GM18951 (cell line): ENCODE measurements at regions not wholly inside any gene's neighbourhood (a gene's known extent, or its start where the extent isn't known, plus 50 kb on each side); places are given as distances from the start of the nearest gene placed in this dataset.
"Not testable (repeated sequence)": the region's sequence is repeated elsewhere in the genome, so short reads cannot be mapped to it uniquely, and the experiment has no call there.

Experiments used
- POLR2A ChIP-seq: IDR thresholded peaks from 4 replicates; pipeline ENCODE4 v1.6.1; 2011; ENCODE audit warnings: mild to moderate bottlenecking; ENCODE audit not compliant: insufficient read length, insufficient read depth; ENCODE audit errors: extremely low read depth
- in situ Hi-C: fragments of 300-500 bp; cut with MboI; formaldehyde crosslinking; loops from one replicate; pipeline ENCODE4 v1.12.0; 2022; ENCODE audit warnings: low sequenced_read_pairs, mixed read lengths, inconsistent platforms; ENCODE audit not compliant: unreplicated experiment

DNA sequence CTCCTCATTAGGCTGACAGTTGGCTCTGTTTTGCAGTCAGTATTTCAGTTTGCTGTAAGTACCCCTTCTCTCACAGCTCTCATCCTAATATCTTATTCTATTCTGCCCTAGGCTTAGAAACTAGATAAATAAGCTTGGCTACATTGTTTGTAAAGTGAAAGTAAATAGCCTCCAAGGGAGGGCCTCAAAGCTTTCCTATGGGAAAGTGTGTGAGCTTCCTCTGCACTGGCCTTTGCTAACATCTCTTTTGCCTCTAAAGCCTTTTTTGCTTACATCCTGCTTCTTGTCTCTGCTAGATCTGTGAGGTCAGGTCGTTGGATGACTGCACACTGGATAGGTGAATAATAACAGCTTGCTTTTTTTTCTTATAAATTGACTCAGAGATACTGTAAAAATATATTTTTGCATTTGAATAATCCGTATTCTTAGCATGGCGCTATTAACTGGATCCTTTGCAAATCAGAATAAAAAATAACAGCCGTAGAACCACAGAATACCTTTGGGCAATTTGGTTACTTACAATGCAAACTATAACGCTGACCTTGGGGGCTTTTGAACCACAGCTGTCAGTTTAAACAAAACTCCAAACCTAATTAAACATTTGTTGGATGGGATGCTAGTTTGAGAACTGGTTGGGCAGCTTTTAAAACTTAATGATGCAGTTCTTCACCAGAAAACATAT is 55.1 kb downstream of the TTC6 start:
- no peak for TF ChIP-seq POLR2A
- in situ Hi-C loops: no loop called here

DNA sequence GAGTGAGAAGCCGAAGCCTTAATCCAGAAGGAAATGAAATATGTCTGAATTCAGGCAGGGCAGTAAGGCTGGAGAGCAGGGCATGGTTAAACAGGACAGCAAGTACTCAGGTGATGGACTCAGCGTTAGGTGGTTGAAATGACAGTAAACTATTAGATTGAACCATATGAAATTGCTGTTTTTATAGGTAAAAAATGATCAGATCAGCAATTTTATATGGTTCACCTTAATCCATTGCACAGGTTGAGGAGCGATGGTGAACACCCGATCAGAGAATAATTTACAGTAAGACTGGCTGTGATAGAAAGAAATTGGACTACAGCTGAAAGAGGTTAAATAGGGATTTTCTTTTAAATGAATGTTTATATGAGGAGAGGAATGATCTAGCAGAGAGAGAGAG is 56.6 kb downstream of the TTC6 start:
- TF ChIP-seq POLR2A: no peak
- in situ Hi-C loops: no loop called here

GRCh38 chr14:37655418-37655817 is 60.0 kb downstream of the TTC6 start:
- in situ Hi-C loops: no loop called here
- TF ChIP-seq POLR2A: no peak

DNA sequence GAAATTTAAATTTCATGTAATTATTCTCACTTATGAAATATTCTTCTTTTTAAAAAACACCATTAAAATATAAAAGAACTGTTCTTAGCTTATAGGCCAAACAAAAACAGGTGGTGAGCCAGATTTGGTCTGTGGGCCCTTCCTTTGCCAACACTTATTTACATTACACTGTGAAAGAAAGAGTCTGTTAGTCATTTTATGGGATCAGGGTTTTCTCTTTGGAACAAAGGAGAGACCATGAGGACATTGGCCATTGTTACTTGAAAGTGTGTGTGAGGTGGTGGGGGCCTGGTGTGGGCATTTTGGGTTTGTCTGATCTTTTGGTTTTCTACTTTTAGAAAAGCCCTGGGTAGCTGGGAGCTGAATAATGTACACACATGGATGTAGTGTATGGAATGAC is 62.7 kb downstream of the TTC6 start:
- TF ChIP-seq POLR2A: no peak
- in situ Hi-C loops: no loop called here

DNA sequence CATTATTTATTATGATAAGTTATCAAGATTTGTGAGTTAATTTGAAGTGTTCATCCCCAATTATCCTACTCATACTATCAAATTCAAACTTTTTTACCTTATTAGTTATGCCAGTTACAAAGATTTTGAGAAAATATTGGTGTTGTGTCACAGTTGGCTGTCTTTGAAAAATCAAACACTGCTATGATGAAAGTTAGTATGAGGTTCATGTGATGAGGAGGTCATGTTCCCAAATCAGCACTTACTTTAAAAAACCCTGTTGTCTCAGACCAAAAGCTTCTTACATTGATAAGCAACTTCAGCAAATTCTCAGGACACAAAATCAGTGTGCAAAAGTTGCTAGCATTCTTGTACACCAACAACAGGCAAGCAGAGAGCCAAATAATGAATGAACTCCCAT is 68.1 kb downstream of the TTC6 start:
- in situ Hi-C loops: no loop called here

GRCh38 chr14:37665479-37665878 is 70.0 kb downstream of the TTC6 start:
- in situ Hi-C loops: no loop called here
- TF ChIP-seq POLR2A: no peak

More for the DNA sequence above, 68.1 kb downstream of the TTC6 start:
- no peak for TF ChIP-seq POLR2A

DNA sequence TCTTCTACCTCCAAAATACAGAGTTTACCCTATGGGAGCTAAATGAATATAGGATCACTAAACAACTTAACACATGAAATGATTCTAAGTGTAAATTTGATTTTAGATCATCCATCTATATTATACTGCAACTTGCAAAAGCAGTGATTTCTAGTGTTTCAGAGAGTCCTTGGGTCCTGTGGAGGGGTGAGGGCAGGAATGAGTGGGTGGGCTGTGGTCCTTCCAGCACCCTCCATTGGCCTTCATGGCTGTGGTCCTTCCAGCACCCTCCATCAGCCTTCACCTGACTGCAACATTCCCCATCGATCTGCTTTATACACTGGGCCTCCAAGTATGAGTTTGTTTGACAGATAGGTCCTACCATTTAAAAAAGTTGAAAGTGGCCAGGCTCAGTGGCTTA is 70.5 kb downstream of the TTC6 start:
- no peak for TF ChIP-seq POLR2A
- in situ Hi-C loops: no loop called here

GRCh38 chr14:37668646-37669045 is 73.2 kb downstream of the TTC6 start:
- no peak for TF ChIP-seq POLR2A
- in situ Hi-C loops: no loop called here

- TF ChIP-seq POLR2A: no peak
- in situ Hi-C loops: no loop called here
These were observed 73.8 kb downstream of the TTC6 start for GRCh38 chr14:37669242-37669641.

GRCh38 chr14:37673439-37673838 is 78.0 kb downstream of the TTC6 start:
- in situ Hi-C loops: no loop called here
- TF ChIP-seq POLR2A: no peak

- in situ Hi-C loops: no loop called here
- TF ChIP-seq POLR2A: no peak
These were observed 83.5 kb downstream of the TTC6 start for GRCh38 chr14:37678916-37679315.

- no peak for TF ChIP-seq POLR2A
- in situ Hi-C loops: no loop called here
These were observed 86.1 kb downstream of the TTC6 start for GRCh38 chr14:37681486-37681885.

DNA sequence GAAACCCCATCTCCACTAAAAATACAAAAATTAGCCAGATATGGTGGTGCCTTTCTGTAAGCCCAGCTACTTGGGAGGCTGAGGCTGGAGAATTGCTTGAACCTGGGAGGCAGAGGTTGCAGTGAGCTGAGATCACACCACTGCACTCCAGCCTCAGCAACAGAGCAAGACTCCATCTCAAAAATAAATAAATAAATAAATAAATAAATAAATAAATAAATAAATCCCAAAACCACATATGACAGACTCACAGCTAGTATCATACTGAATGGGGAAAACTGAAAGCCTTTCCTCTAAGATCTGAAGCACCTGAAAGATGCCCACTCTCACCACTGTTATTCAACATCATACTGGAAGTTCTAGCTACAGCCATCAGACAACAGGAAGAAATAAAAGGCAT is 97.3 kb downstream of the TTC6 start:
- in situ Hi-C loops: not testable (repeated sequence)

DNA sequence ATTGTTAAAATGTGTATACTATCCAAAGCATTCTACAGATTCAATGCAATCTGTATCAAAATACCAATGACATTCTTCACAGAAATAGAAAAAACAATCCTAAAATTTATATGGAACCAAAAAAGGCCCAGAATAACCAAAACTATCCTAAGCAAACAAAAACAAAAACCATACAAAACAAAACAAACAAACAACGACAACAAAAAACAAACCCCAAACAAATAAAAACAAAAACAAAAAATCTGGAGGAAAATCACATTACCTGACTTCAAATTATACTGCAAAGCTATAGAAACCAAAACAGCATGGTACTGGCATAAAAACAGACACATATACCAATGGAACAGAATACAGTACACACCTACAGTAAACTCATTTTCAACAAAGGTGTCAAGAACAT is 98.0 kb downstream of the TTC6 start:
- in situ Hi-C loops: not testable (repeated sequence)

- no peak for TF ChIP-seq POLR2A
- in situ Hi-C loops: no loop called here
These were observed 100.4 kb downstream of the TTC6 start for GRCh38 chr14:37695866-37696265.
